HPDE6-E6E7 (cell line): ENCODE measurements at regions not wholly inside any gene's neighbourhood (a gene's known extent, or its start where the extent isn't known, plus 50 kb on each side); places are given as distances from the start of the nearest gene placed in this dataset.

ENCODE experiments used
- DNase-seq: peaks from one replicate; pipeline ENCODE4 v3.0.0; 2011; ENCODE audit warnings: missing footprints; ENCODE audit errors: extremely low spot score

DNA sequence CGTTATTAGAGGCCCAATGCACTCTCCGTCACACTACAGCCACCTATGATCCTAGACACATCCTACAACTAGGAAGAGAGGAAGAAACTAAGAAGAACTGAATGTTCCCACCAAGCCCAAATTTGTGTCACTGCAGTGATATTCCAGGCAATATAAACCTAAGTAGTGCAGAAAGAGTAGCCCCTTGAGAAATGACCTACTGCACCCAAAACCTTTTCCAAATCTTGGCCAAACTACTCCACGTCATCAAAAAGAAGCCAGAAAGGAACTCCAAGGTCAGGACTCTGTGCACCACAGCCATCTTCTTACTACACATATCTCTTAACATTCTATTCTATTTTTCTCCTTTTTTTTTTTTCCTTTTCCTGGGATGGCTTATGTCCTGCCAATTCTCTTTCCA is 60.2 kb downstream of the ADAMTS1 start:
- no peak for DNase-seq

GRCh38 chr21:26783466-26784195 is 61.6 kb downstream of the ADAMTS1 start:
- DNase-seq: no peak

- DNase-seq: no peak
Measured at GRCh38 chr21:26782747-26783146, 62.5 kb downstream of the ADAMTS1 start.

DNA sequence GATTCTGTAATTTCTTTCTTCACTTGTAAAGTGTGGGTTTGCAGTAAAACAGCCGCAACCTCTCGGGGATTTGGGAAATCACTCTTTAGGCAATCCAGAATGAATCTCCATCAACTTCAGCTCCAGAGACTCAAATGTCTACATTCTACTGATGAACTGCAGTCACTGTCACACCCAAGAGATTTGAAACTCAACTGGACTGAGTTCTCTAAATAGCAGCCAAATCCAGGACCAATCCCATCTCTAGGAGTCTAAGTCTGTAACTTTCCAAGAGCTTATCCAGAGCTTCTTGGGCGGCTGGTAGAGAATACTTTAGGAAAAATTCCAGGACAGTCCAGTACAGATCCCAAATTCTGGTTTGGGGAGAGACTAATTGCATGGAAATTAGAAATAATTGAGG is 62.9 kb downstream of the ADAMTS1 start:
- DNase-seq: no peak

- DNase-seq: no peak
Measured at GRCh38 chr21:26781331-26781730, 63.9 kb downstream of the ADAMTS1 start.

DNA sequence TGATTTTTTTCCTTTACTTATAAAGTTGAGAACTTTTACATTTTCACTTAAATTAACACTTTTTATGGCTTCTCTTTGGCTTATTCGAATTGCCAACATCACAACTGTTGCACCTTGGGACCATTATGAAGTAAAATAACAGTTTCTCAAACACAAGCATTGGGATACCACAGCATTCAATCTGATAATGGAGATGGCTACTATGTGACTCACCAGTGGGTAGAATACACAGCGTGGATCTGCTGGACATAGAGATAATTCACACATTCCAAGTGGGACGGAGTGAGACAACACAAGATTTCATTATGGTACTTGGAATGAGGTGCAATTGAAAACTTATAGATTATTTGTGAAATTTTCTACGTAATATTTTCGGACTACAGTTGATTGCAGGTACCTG is 68.0 kb downstream of the ADAMTS1 start:
- no peak for DNase-seq

DNA sequence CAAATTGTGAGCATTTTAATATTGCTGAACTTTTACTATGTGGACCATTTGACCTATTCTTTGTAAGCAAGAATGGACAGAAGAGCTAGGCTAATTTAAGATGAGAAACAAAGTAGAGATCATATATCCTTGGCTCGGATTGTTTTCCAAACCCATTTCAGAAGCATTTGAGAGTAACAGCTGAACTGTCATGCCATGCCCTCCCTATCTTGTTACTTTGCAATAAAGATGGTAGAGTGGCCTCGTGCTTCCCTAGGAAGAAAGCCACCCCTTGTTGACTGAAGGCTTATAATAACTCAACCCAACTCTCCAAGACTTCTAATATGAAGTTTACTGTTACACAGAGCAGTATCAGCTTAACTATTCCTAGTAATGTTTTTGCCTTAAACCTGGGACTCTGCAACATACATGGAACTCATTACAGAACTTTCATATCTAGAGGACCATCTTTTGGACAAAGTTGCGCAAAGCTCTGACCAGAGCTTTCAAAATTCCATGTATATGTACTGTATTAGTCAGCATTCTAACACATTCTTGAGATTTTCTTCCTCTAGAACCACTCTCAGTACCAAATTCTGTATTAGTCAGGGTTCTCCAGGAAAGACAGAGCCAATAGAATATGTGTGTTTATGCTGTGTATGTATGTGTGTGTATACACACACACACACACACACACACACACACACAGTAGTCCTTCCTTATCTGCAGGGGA is 68.7 kb downstream of the ADAMTS1 start:
- no peak for DNase-seq

GRCh38 chr21:26773058-26773457 is 72.2 kb downstream of the ADAMTS1 start:
- no peak for DNase-seq

- DNase-seq: peak; percentile 16
Measured at GRCh38 chr21:26769613-26770188, 75.5 kb downstream of the ADAMTS1 start.

DNA sequence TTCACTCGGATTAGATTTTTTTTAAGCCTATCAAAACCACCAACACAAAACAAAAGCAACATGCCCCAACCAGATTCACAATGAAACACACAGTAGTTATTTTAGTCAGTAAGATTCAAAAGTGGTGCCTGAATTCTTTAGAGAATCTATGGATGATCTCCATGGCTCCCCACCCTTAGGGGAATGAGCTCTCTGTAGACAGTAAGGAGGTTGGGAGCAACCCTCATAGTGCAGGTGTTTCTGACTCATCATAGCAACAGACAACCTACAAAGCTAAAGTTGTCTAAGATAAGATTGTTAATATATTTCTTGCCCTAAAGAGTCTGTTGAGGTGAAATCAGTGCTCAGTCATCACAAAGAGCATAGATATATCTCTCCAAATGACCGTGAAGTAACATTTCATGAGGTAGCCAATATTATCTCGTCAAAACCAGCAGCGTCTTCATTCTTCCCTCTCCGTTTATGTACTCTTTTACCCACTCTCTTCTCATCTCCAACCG is 78.3 kb downstream of the ADAMTS1 start:
- no peak for DNase-seq

- DNase-seq: no peak
Measured at GRCh38 chr21:26761174-26761915, 83.9 kb downstream of the ADAMTS1 start.

GRCh38 chr21:26759731-26760130 is 85.5 kb downstream of the ADAMTS1 start:
- DNase-seq: no peak

DNA sequence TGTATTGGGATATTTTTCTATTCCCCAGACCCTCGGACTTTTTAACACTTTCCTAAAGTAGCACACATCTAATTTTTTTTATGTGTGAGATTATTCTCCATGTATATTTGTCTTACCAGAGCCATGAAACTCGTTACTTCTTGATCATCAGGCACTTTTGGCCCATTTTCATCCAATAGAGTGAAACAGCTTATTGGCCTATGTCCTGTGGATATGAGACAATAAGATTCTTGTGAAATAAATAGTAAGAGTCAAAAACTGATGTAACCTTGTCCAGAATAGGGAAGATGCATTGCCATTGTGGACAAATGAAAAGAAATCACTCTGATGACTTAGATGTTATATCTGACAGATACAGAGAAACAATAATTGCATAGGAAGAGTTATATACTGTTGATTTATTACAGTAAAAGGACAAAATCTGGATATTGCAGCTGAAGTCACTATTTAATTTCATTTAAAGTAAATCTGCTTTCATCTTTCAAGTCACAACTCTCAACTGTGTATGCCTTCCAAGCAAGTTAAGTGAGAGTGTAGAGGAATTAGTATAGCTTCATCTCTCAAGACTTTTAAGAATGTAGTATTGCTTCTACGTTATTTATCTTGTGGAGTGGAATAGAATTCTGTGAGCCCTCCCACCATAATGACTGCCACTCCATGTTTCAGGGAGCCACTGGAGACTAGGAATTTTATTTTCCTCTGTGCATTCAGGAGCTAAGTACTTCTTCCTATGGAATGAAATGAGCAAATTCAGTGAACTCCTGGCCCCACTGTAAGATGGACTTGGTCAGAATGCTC is 86.9 kb downstream of the ADAMTS1 start:
- DNase-seq: no peak

DNA sequence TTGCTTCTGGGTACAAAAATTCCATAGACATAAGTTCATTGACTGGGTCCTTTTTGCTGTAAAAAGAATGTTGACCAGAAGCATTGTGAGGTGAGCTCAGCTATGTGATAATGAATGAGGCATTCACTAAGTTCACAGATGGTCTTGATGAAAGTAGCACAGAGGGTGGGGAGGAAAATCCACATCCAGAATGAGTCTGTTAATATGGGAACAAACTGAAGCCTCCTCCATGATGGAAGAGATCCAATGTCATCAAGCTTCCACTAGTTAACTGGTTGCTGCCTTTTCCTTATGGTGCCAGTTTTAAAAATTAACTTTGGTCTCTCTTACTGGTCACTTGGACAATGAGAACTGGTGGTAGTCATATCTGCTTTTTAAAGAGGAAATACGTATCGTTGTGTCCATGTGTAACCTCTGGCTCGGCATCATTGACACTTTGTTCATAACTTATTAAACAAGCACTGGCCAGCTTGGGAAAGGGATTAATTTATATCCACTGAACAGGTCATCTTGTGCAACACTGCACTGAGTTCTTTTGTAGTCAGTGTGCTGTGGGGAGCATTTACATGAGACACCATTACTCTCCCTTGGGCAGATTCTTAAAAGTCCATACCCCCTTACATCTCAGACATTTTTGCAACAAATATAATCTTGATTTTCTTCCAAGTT is 88.6 kb downstream of the ADAMTS1 start:
- no peak for DNase-seq

- no peak for DNase-seq
Measured at GRCh38 chr21:26754853-26755252, 90.4 kb downstream of the ADAMTS1 start.

- no peak for DNase-seq
Measured at GRCh38 chr21:26753822-26754221, 91.4 kb downstream of the ADAMTS1 start.

- no peak for DNase-seq
Measured at GRCh38 chr21:26752849-26753248, 92.4 kb downstream of the ADAMTS1 start.

- no peak for DNase-seq
Measured at GRCh38 chr21:26751305-26751704, 93.9 kb downstream of the ADAMTS1 start.

- no peak for DNase-seq
Measured at GRCh38 chr21:26748066-26748465, 97.1 kb downstream of the ADAMTS1 start.

GRCh38 chr21:26747216-26747615 is 98.0 kb downstream of the ADAMTS1 start:
- DNase-seq: no peak

GRCh38 chr21:26743524-26743923 is 101.7 kb downstream of the ADAMTS1 start:
- no peak for DNase-seq
